Endothelial cell of umbilical vein (primary cell): ENCODE measurements at regions not wholly inside any gene's neighbourhood (a gene's known extent, or its start where the extent isn't known, plus 50 kb on each side); places are given as distances from the start of the nearest gene placed in this dataset.

Source experiments
- BruUV-seq: library from RNA; stranded (reverse); fragments of 400-500 nt; replicated peaks from 2 replicates; lab custom pipeline; 2021; lab: Mats Ljungman, UMichigan
- CTCF ChIA-PET: fragments of 300-600, 350-600 bp; sonication (Branson Sonifier 250); formaldehyde crosslinking; loops from one replicate; lab custom pipeline; 2021; ENCODE audit warnings: antibody characterized with exemption, inconsistent platforms; lab: Charles Lee
- POLR2A ChIA-PET: fragments of 300-600, 350-600 bp; sonication (Branson Sonifier 250); formaldehyde crosslinking; loops from one replicate; lab custom pipeline; 2021; ENCODE audit warnings: antibody characterized with exemption, inconsistent platforms; lab: Charles Lee
- DNase-seq: peaks from one replicate; pipeline ENCODE4 v3.0.0-alpha.2; 2011; ENCODE audit warnings: low read depth, low spot score
- FAIRE-seq: peaks from 2 replicates; lab custom pipeline; 2011; peaks lifted over from hg19 to GRCh38; lab: Jason Lieb, UNC
- H2AFZ ChIP-seq: 2 replicates; pipeline ENCODE4 v1.6.0; 2012; ENCODE audit warnings: low read depth, low read length, control low read depth, inconsistent platforms
- H3K27ac ChIP-seq: 2 replicates; pipeline ENCODE4 v1.5.1; 2011; ENCODE audit warnings: low read depth, mild to moderate bottlenecking, control low read depth, low read length, moderate library complexity; ENCODE audit not compliant: insufficient read depth
- H3K27me3 ChIP-seq, 2 experiments: 2 replicates each; pipeline versions ENCODE4 v1.6.0 to v1.6.1; 2011; ENCODE audit warnings: low read length in 2 of 2, mixed read lengths in 1 of 2; ENCODE audit not compliant: control insufficient read depth in 2 of 2, insufficient read depth in 2 of 2
- H3K36me3 ChIP-seq, 2 experiments: 2 replicates in 1 of 2; 3 replicates in 1 of 2; pipeline ENCODE4 v1.5.1; 2011; ENCODE audit warnings: low read length in 2 of 2, mild to moderate bottlenecking in 1 of 2, moderate library complexity in 1 of 2; ENCODE audit not compliant: control insufficient read depth in 2 of 2, insufficient read depth in 2 of 2; ENCODE audit errors: extremely low read depth in 1 of 2
- H3K4me1 ChIP-seq: 3 replicates; pipeline ENCODE4 v1.5.1; 2011; ENCODE audit warnings: mild to moderate bottlenecking, low read length; ENCODE audit not compliant: control insufficient read depth, insufficient read depth; ENCODE audit errors: extremely low read depth
- H3K4me2 ChIP-seq: 2 replicates; pipeline ENCODE4 v1.6.1; 2011; ENCODE audit warnings: low read length, control low read depth, mixed read lengths; ENCODE audit not compliant: insufficient read depth
- H3K4me3 ChIP-seq, 3 experiments: fragments of 200-600 bp in 1 of 3; sonication (generic), shearing (Covaris generic) in 1 of 3; replicated peaks in 1 of 3; 2 replicates each; pipeline ENCODE4 v1.5.1; 2011 to 2016; ENCODE audit warnings: control low read depth in 3 of 3, low read length in 3 of 3, mild to moderate bottlenecking in 2 of 3, inconsistent platforms in 1 of 3, low read depth in 1 of 3, moderate library complexity in 1 of 3; ENCODE audit not compliant: insufficient read depth in 1 of 3
- H3K79me2 ChIP-seq: 2 replicates; pipeline ENCODE4 v1.6.0; 2012; ENCODE audit warnings: low read length, inconsistent platforms; ENCODE audit not compliant: control insufficient read depth, insufficient read depth
- H3K9ac ChIP-seq: replicated peaks from 2 replicates; pipeline ENCODE3; 2011; ENCODE audit warnings: low read length, control low read depth; ENCODE audit not compliant: insufficient read depth; ENCODE audit errors: extremely low read depth
- H3K9me1 ChIP-seq: replicated peaks from 3 replicates; pipeline ENCODE4 v1.6.0; 2011; ENCODE audit warnings: mild to moderate bottlenecking, low read length; ENCODE audit not compliant: control insufficient read depth, insufficient read depth; ENCODE audit errors: extremely low read depth
- H3K9me3 ChIP-seq: replicated peaks from 2 replicates; pipeline ENCODE4 v1.5.1; 2012; ENCODE audit warnings: low read length, inconsistent platforms; ENCODE audit not compliant: control insufficient read depth, insufficient read depth
- H4K20me1 ChIP-seq: replicated peaks from 2 replicates; pipeline ENCODE3; 2011; ENCODE audit warnings: mild to moderate bottlenecking, low read length; ENCODE audit not compliant: control insufficient read depth, insufficient read depth; ENCODE audit errors: extremely low read depth
- GATA2 ChIP-seq: IDR thresholded peaks from 2 replicates; pipeline ENCODE4 v1.7.0; 2011; ENCODE audit warnings: low read depth, mild to moderate bottlenecking, moderate library complexity, mixed read lengths, low read length; ENCODE audit not compliant: insufficient read length, insufficient read depth
- MYC ChIP-seq: IDR thresholded peaks from one replicate; pipeline ENCODE4 v1.6.1; 2011; ENCODE audit warnings: mild to moderate bottlenecking, low read depth, low read length
- POLR2A ChIP-seq: IDR thresholded peaks from 2 replicates; pipeline ENCODE4 v1.6.1; 2012; ENCODE audit warnings: low read depth, mild to moderate bottlenecking, control low read depth, low read length
- dilution Hi-C: fragments of 300-500 bp; cut with MboI; formaldehyde crosslinking; loops from one replicate; pipeline ENCODE4 v1.15.0; 2019; ENCODE audit warnings: low sequenced_read_pairs; ENCODE audit not compliant: extremely low pct_ligation_motif_present
- intact Hi-C: fragments of 100-400 bp; cut with micrococcal nuclease; formaldehyde crosslinking; loops from one replicate; pipeline ENCODE4 v1.10.0; 2022
- TF ChIP-seq, protein P1 (sequence below): IDR thresholded peaks from 2 replicates; pipeline ENCODE4 v1.6.1; 2011; ENCODE audit not compliant: insufficient read depth, insufficient read length

- H3K79me2 ChIP-seq, result no peaks in the 10 kb centered on the region
- no peak overlapping the region for H2AFZ ChIP-seq
- H3K9ac ChIP-seq, result no peak overlapping the region
- H3K36me3 ChIP-seq, result no peaks in the 10 kb centered on the region
- no peak overlapping the region for H3K4me3 ChIP-seq
- no peak for TF ChIP-seq GATA2
- no peak for TF ChIP-seq MYC
- TF ChIP-seq, protein P1, sequence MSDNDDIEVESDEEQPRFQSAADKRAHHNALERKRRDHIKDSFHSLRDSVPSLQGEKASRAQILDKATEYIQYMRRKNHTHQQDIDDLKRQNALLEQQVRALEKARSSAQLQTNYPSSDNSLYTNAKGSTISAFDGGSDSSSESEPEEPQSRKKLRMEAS, result no peak
- no peak for TF ChIP-seq POLR2A
- H3K4me1 ChIP-seq, result peaks cover 21% of the 10 kb centered on the region
- no peak overlapping the region for H3K4me2 ChIP-seq
- CTCF ChIA-PET, result no interaction called here
- no TSS peak for BruUV-seq
- POLR2A ChIA-PET, result no interaction called here
- dilution Hi-C loops, result no loop called here
- intact Hi-C loops, result no loop called here
- no peak overlapping the region for H3K27ac ChIP-seq
- H3K27me3 ChIP-seq, result no peaks in the 10 kb centered on the region
- H3K9me3 ChIP-seq, result no peaks in the 10 kb centered on the region
- FAIRE-seq, result no peak
- H4K20me1 ChIP-seq, result no peaks in the 10 kb centered on the region
- DNase-seq, result no peak
- no peaks in the 10 kb centered on the region for H3K9me1 ChIP-seq
Measured at GRCh38 chr4:148828291-148828690, 386.1 kb upstream of the NR3C2 start.

DNA sequence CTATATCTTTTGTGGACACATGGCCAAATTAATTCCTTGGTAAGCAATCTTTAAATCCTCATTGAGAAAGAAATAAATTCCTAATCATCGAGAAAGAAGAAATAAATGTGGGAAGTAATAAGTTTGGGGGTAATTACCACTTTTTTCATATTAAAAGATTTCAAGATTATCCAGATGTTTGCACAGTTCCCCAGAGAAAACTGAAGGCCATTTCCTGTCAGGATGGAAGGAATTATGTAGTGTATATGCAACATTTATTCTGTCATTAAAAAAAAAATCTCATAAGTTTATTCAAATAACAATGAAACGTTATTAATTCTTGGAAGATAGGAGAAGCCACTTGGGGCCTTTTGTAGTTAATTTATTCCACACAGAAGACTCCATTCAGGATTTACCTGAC is 385.6 kb upstream of the NR3C2 start:
- Histone ChIP-seq H3K4me3 (no peak overlapping the region), H3K9me3 (no peaks in the 10 kb centered on the region), H3K36me3 (no peaks in the 10 kb centered on the region), H3K27me3 (no peaks in the 10 kb centered on the region), H3K27ac (no peak overlapping the region), H3K9ac (no peak overlapping the region), H2AFZ (no peak overlapping the region), H3K4me2 (no peak overlapping the region), H3K9me1 (no peaks in the 10 kb centered on the region), H3K4me1 (peaks cover 17% of the 10 kb centered on the region), H4K20me1 (no peaks in the 10 kb centered on the region), H3K79me2 (no peaks in the 10 kb centered on the region)
- ChIA-PET POLR2A (no interaction called here), CTCF (no interaction called here)
- no peak for FAIRE-seq
- intact Hi-C loops, result no loop called here
- dilution Hi-C loops, result no loop called here
- no TSS peak for BruUV-seq
- no peak for TF ChIP-seq GATA2
- no peak for DNase-seq
